Dedifferentiated amniotic fluid mesenchymal stem cell (primary cell): ENCODE measurements at regions not wholly inside any gene's neighbourhood (a gene's known extent, or its start where the extent isn't known, plus 50 kb on each side); places are given as distances from the start of the nearest gene placed in this dataset.
"Not testable (repeated sequence)": the region's sequence is repeated elsewhere in the genome, so short reads cannot be mapped to it uniquely, and the experiment has no call there.

ENCODE experiments used
- DNase-seq: peaks from one replicate; pipeline ENCODE4 v3.0.0-alpha.2; 2016; ENCODE audit errors: extremely low spot score

DNA sequence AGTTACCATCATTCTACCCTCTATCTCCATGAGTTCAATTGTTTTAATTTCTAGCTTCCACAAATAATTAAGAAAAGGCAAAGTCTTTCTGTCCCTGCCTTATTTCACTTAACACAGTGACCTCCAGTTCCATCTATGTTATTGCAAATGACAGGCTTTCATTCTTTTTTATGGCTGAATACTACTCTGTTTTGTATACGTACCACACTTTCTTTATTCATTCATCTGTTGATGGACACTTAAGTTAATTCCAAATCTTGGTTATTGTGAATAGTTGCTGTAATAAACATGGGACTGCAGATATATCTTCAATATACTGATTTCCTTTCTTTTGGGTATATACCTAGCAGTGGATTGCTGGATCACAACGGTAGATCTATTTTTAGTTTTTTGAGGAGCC lies 314.1 kb downstream of the SV2B start:
- no peak for DNase-seq

DNA sequence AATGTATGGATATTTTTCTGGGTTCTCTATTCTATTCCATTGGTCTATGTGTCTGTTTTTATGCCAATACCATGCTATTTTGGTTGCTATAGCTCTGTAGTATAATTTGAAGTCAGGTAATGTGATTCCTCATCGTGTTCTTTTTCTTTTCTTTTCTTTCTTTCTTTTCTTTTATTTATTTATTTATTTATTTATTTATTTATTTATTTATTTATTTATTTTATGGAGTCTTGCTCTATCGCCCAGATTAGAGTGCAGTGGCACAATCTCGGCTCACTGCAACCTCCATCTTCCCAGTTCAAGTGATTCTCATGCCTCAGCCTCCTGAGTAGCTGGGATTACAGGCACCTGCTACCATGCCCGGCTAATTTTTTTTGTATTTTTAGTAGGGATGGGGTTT lies 315.2 kb downstream of the SV2B start:
- not testable (repeated sequence) for DNase-seq

DNA sequence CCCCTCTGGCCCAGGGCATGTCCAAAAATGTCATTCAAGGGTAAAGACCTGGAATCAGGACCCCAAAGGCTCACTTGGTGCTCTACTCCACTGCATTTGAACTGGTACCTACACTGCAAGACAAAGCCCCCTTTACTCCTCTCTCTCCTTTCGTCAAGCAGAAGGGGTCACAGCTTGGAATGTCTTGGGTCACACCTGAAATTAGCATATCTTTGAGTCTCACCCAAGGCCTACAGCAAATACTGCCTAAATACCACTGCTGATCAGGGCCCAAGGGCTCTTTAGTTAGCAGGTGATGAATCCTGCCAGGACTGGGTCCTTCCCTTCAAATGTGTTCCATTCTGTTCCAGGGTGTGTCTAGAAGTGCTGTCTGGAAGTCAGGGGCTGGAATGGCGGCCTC lies 320.6 kb downstream of the SV2B start:
- no peak for DNase-seq

DNA sequence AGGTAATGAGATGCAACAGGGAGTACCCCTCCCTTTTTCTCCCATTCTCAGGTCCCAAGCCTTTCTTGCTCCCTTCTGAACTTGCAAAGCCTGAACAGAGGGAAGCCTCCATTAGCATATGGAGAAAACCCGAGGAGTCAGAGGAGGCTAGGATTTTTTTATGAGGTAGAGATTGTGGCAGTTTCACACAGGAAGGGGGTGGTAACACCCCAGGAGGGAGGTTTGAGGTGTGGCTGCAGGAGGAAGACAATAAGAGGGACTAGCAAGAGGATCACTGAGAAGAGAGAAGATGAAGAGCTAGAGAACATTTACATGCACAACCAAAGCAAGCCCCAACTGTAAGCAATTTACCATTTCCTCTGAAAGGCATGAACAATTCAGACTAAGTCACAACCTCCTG lies 322.7 kb downstream of the SV2B start:
- no peak for DNase-seq

DNA sequence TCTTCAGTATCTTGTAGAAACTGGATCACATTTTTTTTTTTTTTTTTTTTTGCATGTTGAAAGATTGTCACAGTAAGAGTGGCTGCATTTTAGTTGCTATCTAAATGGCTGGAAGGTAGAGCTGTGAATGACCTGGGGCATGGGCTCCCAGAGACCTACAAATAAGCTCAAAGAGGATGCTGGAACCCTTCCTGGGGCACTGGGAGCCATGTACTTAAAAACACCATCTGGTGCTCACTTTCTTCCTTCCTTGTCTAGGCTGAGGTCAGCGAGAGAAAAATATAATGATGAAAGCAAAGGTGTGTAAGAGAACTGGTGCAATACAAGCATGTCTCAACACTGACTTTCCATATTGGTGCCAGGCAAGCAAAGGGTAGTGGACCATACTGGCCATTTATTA lies 323.9 kb downstream of the SV2B start:
- DNase-seq, result no peak

DNA sequence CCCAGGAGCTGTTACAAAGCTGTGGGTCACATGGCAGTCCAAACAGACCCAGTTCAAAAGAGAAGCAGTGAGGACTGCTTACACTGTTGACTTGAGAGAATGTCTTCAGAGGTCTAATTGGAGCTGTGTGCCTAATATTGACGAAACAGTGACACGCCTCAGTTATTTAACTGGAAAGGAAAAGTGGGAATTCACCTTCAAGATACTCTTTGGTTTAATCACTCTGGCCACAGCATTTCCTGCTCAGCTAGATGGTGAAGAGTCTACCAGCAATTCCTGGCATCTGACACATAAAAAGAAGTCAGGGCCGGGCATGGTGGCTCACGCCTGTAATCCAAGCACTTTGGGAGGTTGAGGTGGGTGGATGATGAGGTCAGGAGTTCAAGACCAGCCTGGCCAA lies 326.4 kb downstream of the SV2B start:
- no peak for DNase-seq

DNA sequence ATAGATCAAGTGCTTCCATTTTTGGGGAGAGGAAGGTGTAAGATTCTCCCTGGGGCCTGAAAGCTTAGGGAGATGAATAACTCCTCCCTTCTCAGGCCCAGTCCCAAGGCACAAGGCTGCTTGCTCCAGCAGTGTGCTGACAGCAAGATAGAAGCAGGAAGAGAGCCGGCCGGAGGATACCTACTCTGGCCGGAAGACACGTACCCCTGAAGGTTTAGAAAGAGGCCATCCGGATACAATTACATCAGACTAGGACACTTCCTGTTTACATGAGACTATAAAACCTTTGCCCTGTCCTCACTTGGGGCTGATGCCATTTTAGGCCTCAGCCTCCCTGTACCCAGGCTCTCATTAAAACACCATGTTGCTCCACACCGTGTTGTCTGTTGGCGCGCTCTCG lies 329.9 kb downstream of the SV2B start:
- DNase-seq, result no peak

DNA sequence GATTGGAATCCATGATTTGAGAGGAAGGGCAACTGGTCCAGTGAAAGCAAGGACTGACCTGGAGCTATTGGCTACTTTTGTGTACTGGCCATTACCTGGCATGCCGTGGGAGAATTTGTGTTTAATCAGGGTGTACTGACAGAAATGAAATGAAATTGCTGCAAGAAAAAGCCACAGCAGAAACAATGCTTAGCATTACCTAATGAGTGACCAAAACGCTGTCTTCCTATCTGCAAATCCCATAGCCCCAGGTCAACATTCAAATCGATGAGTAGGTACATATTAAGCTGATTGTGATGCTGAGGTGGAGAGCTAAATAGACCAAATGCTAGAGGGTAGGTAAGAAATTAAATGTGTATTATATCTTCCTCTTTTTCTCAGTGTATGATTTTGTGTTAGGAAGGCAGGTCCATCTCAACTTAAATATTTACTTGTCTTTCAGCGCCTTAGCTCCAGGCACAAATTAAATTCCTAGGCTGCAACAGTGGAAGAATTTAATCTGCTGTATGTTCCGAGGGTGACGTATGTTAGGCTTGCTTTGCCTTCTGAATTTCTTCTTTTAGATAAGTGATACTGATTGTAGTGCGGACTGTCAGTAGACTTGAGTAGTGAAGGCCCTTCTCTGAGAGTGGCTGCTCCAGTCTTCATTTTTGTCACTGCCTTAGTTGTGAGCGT lies 331.1 kb downstream of the SV2B start:
- DNase-seq, result no peak

DNA sequence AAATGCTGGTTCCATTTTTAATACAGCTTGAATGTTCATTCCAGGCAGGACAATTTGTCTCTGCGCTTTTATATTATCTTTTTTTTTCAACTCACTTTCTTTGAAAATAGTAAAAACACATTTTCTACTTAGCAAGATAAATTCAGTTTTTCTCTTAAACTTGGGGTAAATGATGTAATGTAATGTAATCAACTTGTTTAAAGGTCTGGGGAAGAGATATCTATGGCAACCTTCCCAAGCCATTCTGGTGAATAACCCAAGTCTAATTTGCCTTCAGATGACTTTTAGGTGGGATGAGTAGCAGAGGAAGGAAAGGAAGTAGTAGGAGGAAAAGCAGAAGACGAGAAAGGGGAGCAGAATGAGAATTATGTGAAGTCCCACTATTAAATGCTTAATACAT lies 335.1 kb downstream of the SV2B start:
- DNase-seq, result no peak

DNA sequence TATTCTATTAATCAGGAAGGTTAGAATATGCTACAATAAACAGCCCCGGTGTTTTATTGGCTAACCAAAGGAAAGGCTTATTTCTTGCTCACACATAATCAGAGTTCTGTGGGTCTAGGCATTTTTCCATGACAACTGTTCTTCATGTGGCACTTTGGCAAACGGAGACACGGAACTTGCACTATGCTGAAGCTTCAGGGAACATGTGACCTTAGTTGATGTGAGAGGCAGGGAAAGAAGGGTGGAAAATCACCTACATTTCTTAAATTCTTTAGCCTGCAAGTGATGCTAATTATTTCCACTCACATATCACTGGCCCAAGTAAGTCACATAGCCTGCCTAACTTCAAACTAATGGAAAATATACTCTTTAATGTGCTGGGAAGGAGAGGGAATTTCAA lies 344.6 kb downstream of the SV2B start:
- no peak for DNase-seq

DNA sequence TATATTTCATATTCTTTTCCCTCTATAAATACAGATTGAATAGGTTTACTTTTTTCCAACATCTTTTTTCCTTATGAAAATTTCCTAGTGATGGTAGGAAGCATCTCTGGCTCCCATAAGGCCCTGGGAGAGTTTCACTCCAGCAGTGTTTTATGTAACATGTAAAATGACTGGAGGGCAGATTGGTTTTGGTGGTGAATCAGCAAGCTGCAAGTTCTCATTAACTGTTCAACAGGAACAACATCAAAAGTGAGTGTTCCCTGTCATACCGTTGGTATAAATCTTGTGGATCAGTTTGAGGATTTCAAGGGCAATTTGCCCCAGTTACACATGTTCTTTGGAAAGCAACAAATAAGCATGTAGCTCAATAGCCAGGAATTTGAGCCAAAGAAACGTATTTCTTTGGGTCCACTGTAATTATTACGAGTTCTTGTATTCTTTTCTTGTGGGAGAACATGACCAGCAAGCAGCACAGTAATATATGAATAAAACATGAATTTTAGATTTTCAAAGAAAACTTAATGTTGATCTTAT lies 345.7 kb downstream of the SV2B start:
- no peak for DNase-seq

DNA sequence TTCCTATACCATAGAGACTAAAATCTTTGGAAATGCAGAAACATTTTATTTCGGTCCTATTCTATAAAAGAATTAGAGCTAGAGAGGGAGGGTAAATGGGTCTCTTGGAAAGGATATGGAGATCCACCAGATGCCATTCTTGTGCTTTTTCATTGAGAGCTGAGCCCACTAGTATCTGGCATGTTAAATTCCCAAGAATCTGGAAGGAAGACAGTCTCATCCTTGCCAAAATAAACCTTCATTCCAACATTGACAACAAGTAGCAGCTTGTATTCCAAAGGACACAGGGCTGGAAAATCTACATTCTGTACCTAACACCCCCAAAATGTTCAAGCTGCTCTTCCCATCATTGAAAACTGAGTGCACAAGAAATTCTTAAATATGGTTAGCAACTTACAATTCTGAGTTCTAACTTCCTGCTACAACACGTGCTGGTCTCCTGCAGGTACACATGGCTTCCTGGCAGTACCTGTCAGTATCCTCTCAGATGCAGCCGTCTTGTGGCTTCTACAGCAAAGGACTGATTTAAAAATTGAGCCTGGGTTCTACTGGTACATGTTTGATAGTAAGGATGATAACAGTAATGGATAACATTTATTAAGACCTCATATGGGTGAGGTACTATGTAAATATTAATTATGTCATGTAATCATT lies 348.1 kb downstream of the SV2B start:
- DNase-seq, result no peak

DNA sequence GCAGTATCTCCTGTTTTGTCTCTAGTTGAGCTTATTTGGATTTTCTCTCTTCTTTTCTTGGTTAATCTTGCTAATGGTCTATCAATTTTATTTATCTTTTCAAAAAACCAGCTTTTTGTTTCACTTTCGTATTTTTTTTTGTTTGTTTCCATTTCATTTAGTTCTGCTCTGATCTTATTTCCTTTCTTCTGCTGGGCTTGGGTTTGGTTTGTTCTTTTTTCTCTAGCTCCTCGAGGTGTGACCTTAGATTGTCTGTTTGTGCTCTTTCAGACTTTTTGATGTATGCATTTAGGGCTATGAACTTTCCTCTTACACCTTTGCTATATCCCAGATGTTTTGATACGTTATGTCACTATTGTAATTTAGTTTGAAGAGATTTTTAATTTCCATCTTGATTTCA lies 353.3 kb downstream of the SV2B start:
- DNase-seq, result not testable (repeated sequence)

DNA sequence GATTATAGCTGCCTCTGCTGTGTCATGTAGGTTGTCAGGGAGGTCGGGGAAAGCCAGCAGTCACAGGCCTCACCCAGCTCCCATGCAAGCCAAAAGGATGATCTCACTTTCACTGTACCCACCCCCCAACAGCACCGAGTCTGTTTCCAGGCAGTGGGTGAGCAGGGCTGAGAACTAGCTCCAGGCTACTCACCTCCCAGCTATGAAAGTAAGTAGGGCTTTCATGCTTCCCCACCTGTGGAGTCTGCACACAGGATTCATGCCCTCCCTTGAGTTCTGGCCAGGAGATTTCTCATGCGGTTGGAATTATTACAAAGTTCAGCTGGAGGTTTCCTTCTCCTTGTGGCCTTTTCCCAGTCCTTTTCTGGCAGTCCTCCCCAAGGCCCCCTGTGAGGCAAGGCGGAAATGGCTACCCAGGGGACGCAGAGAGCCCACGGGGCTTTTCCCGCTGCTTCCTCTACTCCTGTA lies 356.2 kb downstream of the SV2B start:
- no peak for DNase-seq

DNA sequence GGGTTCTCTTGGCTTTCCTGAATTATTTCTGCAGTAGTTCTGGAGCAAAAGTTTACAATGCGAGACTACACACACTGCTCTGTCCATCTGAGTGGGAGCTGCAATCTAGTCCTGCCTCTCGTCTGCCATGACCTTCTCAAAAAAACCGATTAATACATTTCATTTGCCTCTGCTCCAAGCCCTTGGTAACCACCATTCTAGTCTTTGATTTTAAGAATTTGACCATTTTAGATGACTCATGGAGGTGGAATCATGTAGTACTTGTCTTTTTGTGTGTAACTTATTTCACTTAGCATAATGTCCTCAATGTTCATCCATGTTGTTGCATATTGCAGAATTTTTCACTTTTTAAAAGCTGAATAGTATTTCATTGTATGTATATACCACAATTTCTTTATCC lies 356.9 kb downstream of the SV2B start:
- DNase-seq, result no peak

DNA sequence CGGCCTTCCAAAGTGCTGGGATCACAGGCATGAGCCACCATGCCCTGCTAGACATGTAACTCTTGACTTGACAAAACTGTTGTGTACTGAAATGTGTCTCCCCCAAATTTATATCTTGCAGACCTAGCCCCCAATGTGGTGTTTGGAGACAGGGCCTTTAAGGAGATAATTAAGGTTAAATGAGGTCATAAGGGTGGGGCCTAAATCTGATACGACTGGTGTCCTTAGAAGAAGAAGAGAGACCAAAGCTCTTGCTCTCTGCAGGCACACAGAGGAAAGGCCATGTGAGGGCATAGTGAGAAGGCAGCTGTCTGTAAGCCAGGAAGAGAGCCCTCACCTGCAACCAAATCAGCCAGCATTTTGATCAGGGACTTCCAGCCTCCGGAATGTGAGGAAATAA lies 361.3 kb downstream of the SV2B start:
- no peak for DNase-seq

DNA sequence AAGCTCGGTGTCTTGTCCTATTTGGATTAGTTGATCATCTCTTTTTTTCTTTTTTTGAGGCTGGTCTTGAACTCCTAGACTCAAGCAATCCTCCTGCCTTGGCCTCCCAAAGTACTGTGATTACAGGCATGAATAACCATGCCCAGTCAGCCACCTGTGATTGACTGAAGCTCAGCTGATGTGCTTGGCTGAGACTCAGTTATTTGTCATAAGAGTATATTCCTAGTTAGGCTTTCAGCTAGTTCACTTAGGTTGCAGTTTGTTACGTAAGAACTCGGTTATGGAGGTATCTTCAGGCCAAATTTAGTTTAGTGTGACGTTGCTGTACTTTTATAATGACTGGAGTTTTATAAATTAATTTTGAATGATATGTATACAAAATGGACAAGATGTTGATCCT lies 365.0 kb downstream of the SV2B start:
- no peak for DNase-seq

DNA sequence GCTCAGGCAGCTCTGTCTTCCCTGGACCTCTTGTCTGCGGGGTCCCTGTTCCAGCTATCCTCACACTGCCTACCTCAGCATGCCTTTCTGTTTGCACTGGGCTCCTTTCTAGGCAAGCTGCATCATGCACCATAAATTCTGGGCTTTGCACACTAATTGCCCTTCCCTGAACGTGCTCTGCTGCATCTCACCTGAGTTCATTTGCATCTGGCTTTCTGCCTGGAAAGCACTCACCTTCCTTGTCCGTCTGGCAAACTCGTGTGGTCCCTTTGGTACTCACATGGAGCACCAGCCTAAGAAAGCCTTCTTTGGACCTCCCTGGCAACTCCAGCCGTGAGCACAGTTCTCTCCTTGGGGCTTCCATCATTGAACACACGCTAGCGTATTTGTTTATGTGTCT lies 365.6 kb downstream of the SV2B start:
- no peak for DNase-seq

DNA sequence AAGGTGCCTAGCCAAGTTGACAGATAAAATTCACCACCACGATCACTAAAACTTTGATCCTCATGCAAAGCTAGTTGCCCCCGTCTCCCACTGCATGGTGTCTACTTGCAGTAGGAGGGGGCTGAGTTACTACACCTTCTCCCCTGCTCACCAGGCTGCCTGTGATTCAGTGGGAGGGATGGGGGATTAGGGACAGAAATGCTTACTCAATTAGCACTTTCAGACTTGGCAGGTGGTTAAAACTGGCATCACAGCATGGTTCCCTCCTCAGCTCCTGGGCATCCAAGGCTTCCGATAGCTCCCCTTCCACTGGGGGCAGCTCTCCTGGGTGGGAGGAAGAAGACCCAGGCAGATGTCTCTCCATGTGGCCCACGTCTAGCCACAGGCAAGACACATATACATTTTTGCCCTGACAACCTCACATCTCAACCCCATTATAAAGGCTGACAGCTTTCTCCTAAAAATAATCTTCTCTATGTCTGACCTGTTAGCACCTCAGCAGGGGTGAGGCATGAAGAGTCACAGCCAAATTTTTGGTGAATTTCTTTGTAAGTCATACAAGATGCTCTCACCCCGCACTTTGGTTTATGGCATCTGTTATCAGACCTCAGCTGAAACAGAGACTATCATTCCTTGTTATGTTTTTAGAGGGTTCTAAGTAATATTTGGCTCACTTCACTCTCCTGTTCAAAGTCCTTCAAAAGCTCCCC lies 369.0 kb downstream of the SV2B start:
- DNase-seq, result no peak

DNA sequence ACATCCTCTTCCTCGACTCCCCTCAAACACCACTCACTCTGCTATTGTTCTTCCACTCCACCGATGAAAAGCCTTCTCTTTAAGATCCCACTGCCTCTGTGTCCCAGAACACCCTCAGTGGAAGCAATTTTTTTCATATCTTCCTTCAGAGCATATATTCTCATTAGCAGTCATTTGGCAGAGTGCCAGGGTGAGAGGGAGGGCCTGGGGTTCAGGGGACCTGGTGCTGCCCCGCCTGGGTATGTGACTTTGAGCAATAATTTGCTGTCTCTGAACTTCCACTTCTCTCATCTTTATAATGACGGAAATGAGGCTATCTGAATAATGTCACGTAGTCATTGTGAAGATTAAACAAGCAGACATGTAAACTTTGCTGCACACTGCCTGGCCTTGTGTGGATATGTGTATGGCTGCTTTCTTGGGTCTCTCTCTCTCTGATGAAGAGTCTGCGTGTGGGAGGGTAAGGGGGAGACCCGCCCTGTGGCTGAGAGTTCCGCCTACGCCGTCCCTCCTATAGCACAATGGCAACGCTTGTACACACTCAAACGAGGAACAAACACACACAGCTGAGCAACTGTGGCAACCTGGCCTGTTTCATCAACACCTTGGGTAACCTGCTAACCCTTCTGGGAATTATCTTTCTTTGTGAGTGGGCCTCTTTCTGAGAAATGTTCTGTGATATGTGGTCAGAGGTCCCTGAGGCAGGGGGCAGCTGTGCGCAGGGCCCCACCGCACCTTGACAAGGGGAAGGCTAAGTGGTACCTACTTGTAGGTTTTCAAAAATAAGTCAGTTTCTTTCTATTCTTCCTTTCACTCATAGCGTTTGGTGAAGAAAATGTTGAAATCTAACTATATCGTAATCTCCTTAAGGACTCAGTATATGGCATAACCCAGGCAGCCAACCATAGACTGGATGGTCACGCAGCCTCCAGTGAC lies 369.8 kb downstream of the SV2B start:
- DNase-seq, result no peak

DNA sequence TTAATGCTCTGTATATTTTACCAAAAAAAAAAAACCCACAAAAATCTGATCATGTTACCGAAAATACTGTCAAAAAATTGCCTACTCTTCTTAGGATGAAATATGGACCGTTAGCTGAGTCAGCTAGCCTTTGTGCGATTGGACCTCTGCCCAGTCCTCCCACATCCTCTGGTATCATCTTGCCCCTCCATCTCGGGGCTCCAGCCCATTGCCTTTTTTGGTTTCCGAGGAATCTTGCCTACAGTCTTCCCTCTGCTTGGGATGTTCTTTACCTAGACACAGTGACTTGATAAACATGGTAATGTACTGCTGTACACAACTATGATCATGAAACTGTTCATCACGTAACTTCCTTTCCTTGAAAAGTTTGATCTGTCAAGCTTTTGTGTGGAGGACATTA lies 371.4 kb downstream of the SV2B start:
- no peak for DNase-seq

DNA sequence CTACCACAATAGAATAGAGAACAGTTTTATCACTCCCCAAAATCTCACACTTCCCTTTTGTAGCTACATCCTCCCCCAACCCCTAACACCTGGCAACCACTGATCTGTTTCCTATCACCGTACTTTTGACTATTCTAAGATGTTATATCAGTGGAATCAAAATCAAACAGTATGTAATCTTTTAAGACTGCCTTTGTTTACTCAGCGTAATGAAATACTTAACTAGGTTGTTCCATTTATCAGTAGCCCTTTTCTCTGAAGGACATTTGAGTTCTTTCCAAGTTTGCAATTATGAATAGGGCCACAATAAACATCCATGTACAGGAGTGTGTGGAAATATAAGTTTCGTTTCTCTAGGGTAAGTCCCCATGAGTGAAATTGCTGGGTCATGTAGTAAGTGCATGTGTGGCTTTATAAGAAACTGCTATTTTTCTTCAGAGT lies 372.3 kb downstream of the SV2B start:
- no peak for DNase-seq
